ENCODE measurements at regions not wholly inside any gene's neighbourhood (a gene's known extent, or its start where the extent isn't known, plus 50 kb on each side); places are given as distances from the start of the nearest gene placed in this dataset.

- no peak for DNase-seq (ENCODE audit: extremely low spot score in 2 of 2)
- Histone ChIP-seq H3K27me3 (no peaks in the 10 kb centered on the region), H3K27ac (no peak overlapping the region), H3K9me3 (no peaks in the 10 kb centered on the region), H3K36me3 (no peaks in the 10 kb centered on the region), H3K4me3 (no peak overlapping the region), H3K4me1 (peaks cover 11% of the 10 kb centered on the region)
- TF ChIP-seq CTCF (IDR thresholded peaks at IDR 0.05), result no peak
- TF ChIP-seq POLR2A (IDR thresholded peaks at IDR 0.05), result no peak
- no peak for TF ChIP-seq POLR2AphosphoS5 (IDR thresholded peaks at IDR 0.05; ENCODE audit: insufficient read depth in 1 of 2, low read depth in 1 of 2)
- intact Hi-C loops (cut with DNase I), result no loop called here
Observed at GRCh38 chr12:90510948-90511347, 444.0 kb downstream of the CCER1 start.

- H3K9me3 ChIP-seq, result no peaks in the 10 kb centered on the region
- no peak for DNase-seq (ENCODE audit: extremely low spot score in 2 of 2)
- H3K27ac ChIP-seq, result no peak overlapping the region
- intact Hi-C loops (cut with DNase I), result no loop called here
- H3K4me1 ChIP-seq, result no peaks in the 10 kb centered on the region
- TF ChIP-seq POLR2AphosphoS5 (IDR thresholded peaks at IDR 0.05; ENCODE audit: insufficient read depth in 1 of 2, low read depth in 1 of 2), result no peak
- TF ChIP-seq POLR2A (IDR thresholded peaks at IDR 0.05), result no peak
- no peak for TF ChIP-seq CTCF (IDR thresholded peaks at IDR 0.05)
- no peak overlapping the region for H3K4me3 ChIP-seq
- H3K36me3 ChIP-seq, result no peaks in the 10 kb centered on the region
- no peaks in the 10 kb centered on the region for H3K27me3 ChIP-seq
Observed at GRCh38 chr12:90504806-90505205, 450.2 kb downstream of the CCER1 start.

GRCh38 chr12:90502070-90502469, 452.9 kb downstream of the CCER1 start:
- no peaks in the 10 kb centered on the region for H3K27me3 ChIP-seq
- TF ChIP-seq POLR2AphosphoS5 (IDR thresholded peaks at IDR 0.05; ENCODE audit: insufficient read depth in 1 of 2, low read depth in 1 of 2) (no peak), POLR2A (IDR thresholded peaks at IDR 0.05) (no peak), CTCF (IDR thresholded peaks at IDR 0.05) (no peak)
- H3K27ac ChIP-seq, result no peak overlapping the region
- no peaks in the 10 kb centered on the region for H3K9me3 ChIP-seq
- H3K4me3 ChIP-seq, result no peak overlapping the region
- intact Hi-C loops (cut with DNase I), result no loop called here
- DNase-seq (ENCODE audit: extremely low spot score in 2 of 2), result no peak
- no peaks in the 10 kb centered on the region for H3K36me3 ChIP-seq
- H3K4me1 ChIP-seq, result no peaks in the 10 kb centered on the region

GRCh38 chr12:90501412-90501811, 453.6 kb downstream of the CCER1 start:
- no peak for TF ChIP-seq POLR2A (IDR thresholded peaks at IDR 0.05)
- no peak for TF ChIP-seq CTCF (IDR thresholded peaks at IDR 0.05)
- TF ChIP-seq POLR2AphosphoS5 (IDR thresholded peaks at IDR 0.05; ENCODE audit: insufficient read depth in 1 of 2, low read depth in 1 of 2), result no peak
- H3K27ac ChIP-seq, result no peak overlapping the region
- no peaks in the 10 kb centered on the region for H3K9me3 ChIP-seq
- H3K4me1 ChIP-seq, result no peaks in the 10 kb centered on the region
- no peak overlapping the region for H3K4me3 ChIP-seq
- intact Hi-C loops (cut with DNase I), result no loop called here
- no peak for DNase-seq (ENCODE audit: extremely low spot score in 2 of 2)
- no peaks in the 10 kb centered on the region for H3K27me3 ChIP-seq
- H3K36me3 ChIP-seq, result no peaks in the 10 kb centered on the region

GRCh38 chr12:90499795-90500194, 455.2 kb downstream of the CCER1 start:
- TF ChIP-seq POLR2AphosphoS5 (IDR thresholded peaks at IDR 0.05; ENCODE audit: insufficient read depth in 1 of 2, low read depth in 1 of 2), result no peak
- TF ChIP-seq POLR2A (IDR thresholded peaks at IDR 0.05), result no peak
- TF ChIP-seq CTCF (IDR thresholded peaks at IDR 0.05), result no peak
- Histone ChIP-seq H3K27me3 (no peaks in the 10 kb centered on the region), H3K4me3 (no peak overlapping the region), H3K27ac (no peak overlapping the region), H3K36me3 (no peaks in the 10 kb centered on the region), H3K9me3 (no peaks in the 10 kb centered on the region), H3K4me1 (no peaks in the 10 kb centered on the region)
- intact Hi-C loops (cut with DNase I), result no loop called here
- DNase-seq (ENCODE audit: extremely low spot score in 2 of 2), result no peak

All from vagina (tissue), 2 donors.